RWPE2 (cell line): ENCODE measurements at regions not wholly inside any gene's neighbourhood (a gene's known extent, or its start where the extent isn't known, plus 50 kb on each side); places are given as distances from the start of the nearest gene placed in this dataset.
"Not testable (repeated sequence)": the region's sequence is repeated elsewhere in the genome, so short reads cannot be mapped to it uniquely, and the experiment has no call there.

Source experiments
- ATAC-seq: fragments of 200-7000 bp; cut with Tn5 transposase; 3 replicates; pipeline ENCODE4 v1.9.1; 2021; ENCODE audit warnings: low read depth
- DNase-seq: peaks from one replicate; pipeline ENCODE4 v3.0.0-alpha.2; 2020; ENCODE audit warnings: low spot score
- H3K27ac ChIP-seq: fragments of 450-650 bp; 2 replicates; pipeline ENCODE4 v1.5.1; 2017; ENCODE audit warnings: mild to moderate bottlenecking; ENCODE audit not compliant: poor library complexity, severe bottlenecking
- H3K27me3 ChIP-seq: fragments of 250-450 bp; sonication (Bioruptor Pico); 2 replicates; pipeline ENCODE4 v1.5.1; 2021; ENCODE audit warnings: mild to moderate bottlenecking, moderate library complexity; ENCODE audit not compliant: insufficient read depth, poor library complexity, severe bottlenecking
- H3K36me3 ChIP-seq: fragments of 250-450 bp; sonication (Bioruptor Pico); 2 replicates; pipeline ENCODE4 v1.5.1; 2020; ENCODE audit warnings: low read depth, mild to moderate bottlenecking, moderate library complexity
- H3K4me1 ChIP-seq: fragments of 250-450 bp; sonication (Bioruptor Pico); 2 replicates; pipeline ENCODE4 v1.5.1; 2021; ENCODE audit warnings: mild to moderate bottlenecking, moderate library complexity; ENCODE audit not compliant: insufficient read depth, poor library complexity, severe bottlenecking
- H3K4me3 ChIP-seq: fragments of 250-450 bp; sonication (Bioruptor Pico); 2 replicates; pipeline ENCODE4 v1.5.1; 2021; ENCODE audit warnings: mild to moderate bottlenecking, moderate library complexity; ENCODE audit not compliant: severe bottlenecking
- H3K9me3 ChIP-seq: fragments of 250-450 bp; sonication (Bioruptor Pico); 2 replicates; pipeline ENCODE4 v1.5.1; 2021; ENCODE audit warnings: mild to moderate bottlenecking, moderate library complexity; ENCODE audit not compliant: severe bottlenecking
- TF ChIP-seq, protein P1 (sequence below): fragments of 450-650 bp; IDR thresholded peaks from one replicate; pipeline ENCODE4 v1.5.1; 2017; ENCODE audit warnings: mild to moderate bottlenecking, moderate library complexity; ENCODE audit not compliant: poor library complexity, severe bottlenecking

DNA sequence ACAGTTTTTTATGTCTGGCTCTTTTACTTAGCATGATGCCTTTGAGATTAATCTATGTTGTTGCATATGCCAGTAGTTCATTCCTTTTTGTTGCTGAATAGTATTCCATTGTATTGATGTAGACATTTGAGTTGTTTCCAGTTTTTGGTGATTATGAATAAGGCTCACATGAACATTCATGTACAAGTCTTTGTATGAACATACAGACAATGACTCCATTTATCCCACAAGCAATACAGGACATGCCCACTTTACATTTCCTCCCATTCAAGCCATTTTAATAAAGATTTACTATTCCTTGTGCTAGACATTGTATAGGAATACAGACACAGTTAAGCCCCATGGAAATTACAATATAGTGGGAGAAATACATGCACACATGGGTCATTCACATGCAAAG, 118.0 kb downstream of the TRIM43 start:
- ATAC-seq (no peak), DNase-seq (no peak)
- H3K9me3 ChIP-seq: no peaks in the 10 kb centered on the region
- no peaks in the 10 kb centered on the region for H3K27me3 ChIP-seq
- H3K27ac ChIP-seq: no peak overlapping the region
- H3K36me3 ChIP-seq: no peaks in the 10 kb centered on the region
- H3K4me3 ChIP-seq: no peak overlapping the region
- TF ChIP-seq, protein P1, sequence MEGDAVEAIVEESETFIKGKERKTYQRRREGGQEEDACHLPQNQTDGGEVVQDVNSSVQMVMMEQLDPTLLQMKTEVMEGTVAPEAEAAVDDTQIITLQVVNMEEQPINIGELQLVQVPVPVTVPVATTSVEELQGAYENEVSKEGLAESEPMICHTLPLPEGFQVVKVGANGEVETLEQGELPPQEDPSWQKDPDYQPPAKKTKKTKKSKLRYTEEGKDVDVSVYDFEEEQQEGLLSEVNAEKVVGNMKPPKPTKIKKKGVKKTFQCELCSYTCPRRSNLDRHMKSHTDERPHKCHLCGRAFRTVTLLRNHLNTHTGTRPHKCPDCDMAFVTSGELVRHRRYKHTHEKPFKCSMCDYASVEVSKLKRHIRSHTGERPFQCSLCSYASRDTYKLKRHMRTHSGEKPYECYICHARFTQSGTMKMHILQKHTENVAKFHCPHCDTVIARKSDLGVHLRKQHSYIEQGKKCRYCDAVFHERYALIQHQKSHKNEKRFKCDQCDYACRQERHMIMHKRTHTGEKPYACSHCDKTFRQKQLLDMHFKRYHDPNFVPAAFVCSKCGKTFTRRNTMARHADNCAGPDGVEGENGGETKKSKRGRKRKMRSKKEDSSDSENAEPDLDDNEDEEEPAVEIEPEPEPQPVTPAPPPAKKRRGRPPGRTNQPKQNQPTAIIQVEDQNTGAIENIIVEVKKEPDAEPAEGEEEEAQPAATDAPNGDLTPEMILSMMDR: no peak
- no peaks in the 10 kb centered on the region for H3K4me1 ChIP-seq

DNA sequence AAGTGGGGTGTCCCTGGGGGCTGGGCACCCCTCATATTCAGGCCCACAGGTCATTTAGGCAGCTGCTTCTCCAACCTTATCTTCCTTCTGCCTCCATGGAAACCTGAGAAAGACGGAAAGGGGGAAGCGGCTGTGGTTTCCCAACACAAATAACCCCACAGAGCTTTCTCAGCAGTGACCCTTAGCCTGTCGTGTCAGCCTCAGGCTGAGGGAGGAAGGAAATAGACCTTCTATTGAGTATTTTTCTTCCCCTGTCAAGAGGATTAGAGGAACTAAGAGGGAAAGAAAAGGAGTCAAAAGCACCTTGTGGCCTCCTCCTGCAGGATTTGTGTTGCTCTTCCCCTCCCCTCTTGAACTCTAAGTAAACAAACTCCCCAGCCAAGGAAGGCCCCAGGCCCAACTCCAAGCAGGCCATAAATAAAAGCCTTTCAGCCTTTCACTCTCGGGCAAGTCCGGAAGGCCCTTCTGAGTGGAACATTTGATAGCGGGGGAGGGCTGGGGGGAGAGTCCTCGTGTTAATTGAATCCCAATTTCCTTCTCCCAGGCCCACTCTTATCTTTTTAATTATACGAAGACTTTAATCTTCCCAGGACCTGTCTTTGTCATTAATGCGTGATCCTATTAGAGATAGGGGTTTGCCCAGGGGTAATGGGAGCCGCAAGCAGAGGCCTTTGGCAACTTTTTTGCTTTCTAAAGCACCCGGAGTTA, 121.8 kb downstream of the TRIM43 start:
- ATAC-seq: not testable (repeated sequence)

DNA sequence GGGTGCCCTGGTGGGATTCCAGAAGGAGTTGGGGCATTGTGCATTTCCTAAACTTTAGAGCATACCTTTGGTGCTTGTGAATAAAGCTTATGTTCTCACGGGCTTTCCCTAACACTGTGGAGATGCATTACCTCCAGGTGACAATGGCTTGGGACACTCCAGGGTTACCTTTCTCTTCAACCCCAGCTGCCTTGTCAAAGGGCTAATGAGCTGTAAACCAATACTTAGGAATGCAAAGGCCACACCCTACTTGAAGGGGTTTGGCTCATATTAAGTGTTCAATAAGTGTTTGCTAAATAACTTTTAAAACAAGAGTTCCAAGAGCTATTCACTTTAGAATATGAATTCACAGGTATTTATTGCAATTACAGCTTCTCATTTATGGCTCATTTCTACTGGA, 122.6 kb downstream of the TRIM43 start:
- not testable (repeated sequence) for DNase-seq, H3K27ac ChIP-seq, H3K36me3 ChIP-seq, H3K4me1 ChIP-seq, H3K9me3 ChIP-seq, ATAC-seq, H3K27me3 ChIP-seq, H3K4me3 ChIP-seq

More for the DNA sequence above, 121.8 kb downstream of the TRIM43 start:
- H3K27me3 ChIP-seq, H3K4me3 ChIP-seq, H3K36me3 ChIP-seq, H3K9me3 ChIP-seq, DNase-seq, H3K27ac ChIP-seq, H3K4me1 ChIP-seq: not testable (repeated sequence)

DNA sequence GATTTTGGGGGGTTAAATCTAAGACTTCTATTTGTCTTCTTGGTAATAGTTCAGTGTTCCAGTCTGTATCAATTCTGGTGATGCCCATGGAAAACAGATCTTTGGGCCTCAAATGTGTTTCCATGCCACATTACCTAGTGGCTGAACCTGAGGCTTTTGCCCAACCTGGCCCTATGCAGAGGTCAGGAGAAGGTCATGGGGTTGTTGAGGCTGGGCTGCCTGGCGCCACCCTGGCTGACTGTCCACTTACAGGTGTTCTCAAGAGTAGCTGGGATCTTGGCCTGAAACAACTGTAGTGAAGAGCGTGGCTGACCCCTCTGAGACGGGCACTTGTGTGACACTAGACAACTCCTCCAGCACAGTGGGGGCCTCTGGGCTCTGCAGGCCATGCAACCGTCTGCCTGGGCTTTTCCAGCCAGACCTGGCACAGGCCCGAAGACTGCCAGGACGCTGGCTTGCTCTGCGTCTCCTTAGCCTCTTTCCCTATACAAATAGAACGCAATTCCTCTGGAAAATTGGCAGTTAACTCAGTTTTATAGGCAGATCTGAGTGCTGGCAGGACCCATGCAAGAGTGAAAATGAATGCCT, 127.8 kb downstream of the TRIM43 start:
- no peak overlapping the region for H3K27ac ChIP-seq
- no peaks in the 10 kb centered on the region for H3K27me3 ChIP-seq
- TF ChIP-seq, protein P1: no peak
- DNase-seq (no peak), ATAC-seq (no peak)
- no peaks in the 10 kb centered on the region for H3K36me3 ChIP-seq
- no peaks in the 10 kb centered on the region for H3K9me3 ChIP-seq
- no peak overlapping the region for H3K4me3 ChIP-seq
- H3K4me1 ChIP-seq: no peaks in the 10 kb centered on the region

DNA sequence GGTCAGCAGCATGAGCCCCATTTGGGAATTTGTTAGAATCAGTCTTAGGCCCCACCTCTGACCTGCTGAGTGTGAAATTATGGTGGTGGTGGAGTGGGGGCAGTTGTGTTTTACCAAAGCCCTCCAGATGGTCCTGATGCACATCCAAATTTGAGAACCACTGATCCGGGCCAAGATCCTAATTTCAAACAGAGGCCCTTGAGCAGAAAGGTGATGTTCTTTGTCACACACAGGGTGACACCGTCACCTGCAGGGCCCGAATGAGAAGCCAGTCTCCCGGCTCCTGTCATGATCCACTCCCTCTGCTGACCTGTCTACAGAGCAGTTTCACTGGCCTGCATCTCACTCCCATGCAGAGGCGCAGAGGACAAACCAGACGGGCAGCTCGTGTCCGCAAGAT, 129.9 kb downstream of the TRIM43 start:
- Histone ChIP-seq H3K4me1 (no peaks in the 10 kb centered on the region), H3K27me3 (no peaks in the 10 kb centered on the region), H3K27ac (no peak overlapping the region), H3K9me3 (no peaks in the 10 kb centered on the region), H3K4me3 (no peak overlapping the region), H3K36me3 (no peaks in the 10 kb centered on the region)
- ATAC-seq (no peak), DNase-seq (no peak)
- TF ChIP-seq, protein P1: no peak
